Gastrocnemius medialis (tissue), 4 donors: ENCODE measurements at regions not wholly inside any gene's neighbourhood (a gene's known extent, or its start where the extent isn't known, plus 50 kb on each side); places are given as distances from the start of the nearest gene placed in this dataset.

Source experiments
- ATAC-seq, 2 donors: fragments of 150-250 bp; one replicate each; pipeline ENCODE4 v1.9.1; 2016
- DNase-seq, 2 donors: peaks; one replicate each; pipeline ENCODE4 v3.0.0-alpha.2; 2019
- H3K27ac ChIP-seq, 4 donors: fragments of 200-600 bp; sonication (generic); 1 replicate in 1 of 4; 2 replicates in 3 of 4; pipeline ENCODE4 v1.5.1; 2016 to 2018; ENCODE audit warnings: mild to moderate bottlenecking in 2 of 4, moderate library complexity in 1 of 4
- H3K27me3 ChIP-seq, 3 donors: fragments of 200-600 bp; sonication (generic) in 2 of 3; 1 replicate in 1 of 3; 2 replicates in 2 of 3; pipeline versions ENCODE4 v1.5.1 to v1.6.0; 2016 to 2019; ENCODE audit warnings: mild to moderate bottlenecking in 1 of 3, moderate library complexity in 1 of 3
- H3K36me3 ChIP-seq, 2 donors: fragments of 200-600 bp; sonication (generic) in 1 of 2; one replicate each; pipeline ENCODE4 v1.5.1; 2017 to 2018
- H3K4me1 ChIP-seq, 2 donors: fragments of 200-600 bp; sonication (generic) in 1 of 2; one replicate each; pipeline ENCODE4 v1.5.1; 2016 to 2017; ENCODE audit warnings: mild to moderate bottlenecking in 2 of 2
- H3K4me3 ChIP-seq, 4 donors: fragments of 200-600 bp; sonication (generic) in 3 of 4; 1 replicate in 1 of 4; 2 replicates in 3 of 4; pipeline ENCODE4 v1.5.1; 2016 to 2019; ENCODE audit warnings: mild to moderate bottlenecking in 2 of 4
- H3K9me3 ChIP-seq, 3 donors: fragments of 200-600 bp; sonication (generic) in 2 of 3; 1 replicate in 1 of 3; 2 replicates in 2 of 3; pipeline ENCODE4 v1.5.1; 2016 to 2019
- POLR2A ChIP-seq, 2 donors: fragments of 450-650 bp; IDR thresholded peaks; one replicate each; pipeline ENCODE4 v1.6.1; 2017; ENCODE audit warnings: antibody characterized with exemption in 2 of 2, mild to moderate bottlenecking in 2 of 2, moderate library complexity in 2 of 2
- in situ Hi-C, 4 donors: fragments of 200-750 bp; cut with MboI; loops; one replicate each; pipeline versions ENCODE4 v1.15.0 to v1.8.0; 2017; ENCODE audit warnings: low sequenced_read_pairs in 4 of 4
- intact Hi-C: fragments of 100-400 bp; cut with DNase I; formaldehyde crosslinking; loops from one replicate; pipeline ENCODE4 v1.15.1; 2023; ENCODE audit warnings: low total_unique reads
- TF ChIP-seq, protein P1 (sequence below), 5 experiments: fragments of 450-650 bp in 3 of 5; fragments of 200-600 bp in 2 of 5; sonication (generic) in 2 of 5; IDR thresholded peaks in 4 of 5; conservative IDR thresholded peaks in 1 of 5; 1 replicate in 4 of 5; 2 replicates in 1 of 5; pipeline ENCODE4 v1.5.1; 2016 to 2019; ENCODE audit warnings: antibody characterized with exemption in 5 of 5, mild to moderate bottlenecking in 3 of 5, moderate library complexity in 3 of 5

DNA sequence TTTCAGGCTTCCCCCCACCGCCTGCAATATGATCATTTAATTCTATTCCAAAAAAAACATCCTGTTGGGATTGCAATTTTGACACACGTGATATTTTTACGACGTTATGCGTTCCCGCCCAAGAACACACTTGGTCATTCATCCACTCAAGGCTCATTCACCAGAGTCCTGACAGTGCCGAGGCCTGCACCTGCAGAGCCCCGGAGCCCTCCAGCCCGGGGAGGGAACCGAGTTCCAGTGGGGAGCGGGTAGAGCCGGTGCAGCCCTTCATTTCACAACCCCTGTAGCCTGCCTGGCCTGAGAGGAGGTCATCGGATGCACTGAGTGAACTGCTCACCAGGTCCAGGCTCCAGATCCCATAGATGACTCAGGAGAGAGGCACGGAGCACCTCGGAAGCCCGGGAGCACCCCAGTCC, 156.0 kb upstream of the BACE2 start:
- no peak overlapping the region for H3K4me3 ChIP-seq
- no peaks in the 10 kb centered on the region for H3K9me3 ChIP-seq
- no peaks in the 10 kb centered on the region for H3K36me3 ChIP-seq
- in situ Hi-C loops (no loop called here), intact Hi-C loops (no loop called here)
- no peak overlapping the region for H3K27ac ChIP-seq
- DNase-seq, result no peak
- ATAC-seq, result no peak
- TF ChIP-seq, protein P1, sequence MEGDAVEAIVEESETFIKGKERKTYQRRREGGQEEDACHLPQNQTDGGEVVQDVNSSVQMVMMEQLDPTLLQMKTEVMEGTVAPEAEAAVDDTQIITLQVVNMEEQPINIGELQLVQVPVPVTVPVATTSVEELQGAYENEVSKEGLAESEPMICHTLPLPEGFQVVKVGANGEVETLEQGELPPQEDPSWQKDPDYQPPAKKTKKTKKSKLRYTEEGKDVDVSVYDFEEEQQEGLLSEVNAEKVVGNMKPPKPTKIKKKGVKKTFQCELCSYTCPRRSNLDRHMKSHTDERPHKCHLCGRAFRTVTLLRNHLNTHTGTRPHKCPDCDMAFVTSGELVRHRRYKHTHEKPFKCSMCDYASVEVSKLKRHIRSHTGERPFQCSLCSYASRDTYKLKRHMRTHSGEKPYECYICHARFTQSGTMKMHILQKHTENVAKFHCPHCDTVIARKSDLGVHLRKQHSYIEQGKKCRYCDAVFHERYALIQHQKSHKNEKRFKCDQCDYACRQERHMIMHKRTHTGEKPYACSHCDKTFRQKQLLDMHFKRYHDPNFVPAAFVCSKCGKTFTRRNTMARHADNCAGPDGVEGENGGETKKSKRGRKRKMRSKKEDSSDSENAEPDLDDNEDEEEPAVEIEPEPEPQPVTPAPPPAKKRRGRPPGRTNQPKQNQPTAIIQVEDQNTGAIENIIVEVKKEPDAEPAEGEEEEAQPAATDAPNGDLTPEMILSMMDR (IDR thresholded peaks at IDR 0.05 in 4 of 5, conservative IDR thresholded peaks at IDR 0.05 in 1 of 5), result no peak
- TF ChIP-seq POLR2A (IDR thresholded peaks at IDR 0.05), result no peak
- H3K27me3 ChIP-seq, result peaks cover 0 to 3% (median 0%) of the 10 kb centered on the region in 3 donors
- no peaks in the 10 kb centered on the region for H3K4me1 ChIP-seq

DNA sequence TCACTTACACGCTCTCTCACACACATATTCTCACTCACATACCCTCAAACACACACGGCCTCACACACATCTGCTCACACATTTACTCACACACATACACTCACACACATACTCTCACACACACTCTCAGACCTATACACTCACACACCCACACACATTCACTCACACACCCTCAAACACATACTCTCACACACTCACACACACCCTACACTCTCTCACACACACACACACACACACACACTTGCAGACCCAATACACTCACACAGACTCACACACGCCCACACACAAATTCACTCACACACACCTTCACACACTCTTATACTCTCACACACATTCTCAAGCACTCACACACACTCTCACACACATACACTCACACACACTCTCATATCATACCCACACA, 155.5 kb upstream of the BACE2 start:
- intact Hi-C loops, result no loop called here
- no peaks in the 10 kb centered on the region for H3K9me3 ChIP-seq
- no peak overlapping the region for H3K27ac ChIP-seq
- H3K36me3 ChIP-seq, result no peaks in the 10 kb centered on the region
- in situ Hi-C loops, result no loop called here
- DNase-seq (no peak), ATAC-seq (no peak)
- TF ChIP-seq, protein P1 (IDR thresholded peaks at IDR 0.05 in 4 of 5, conservative IDR thresholded peaks at IDR 0.05 in 1 of 5), result no peak
- TF ChIP-seq POLR2A (IDR thresholded peaks at IDR 0.05), result no peak
- no peaks in the 10 kb centered on the region for H3K4me1 ChIP-seq
- no peak overlapping the region for H3K4me3 ChIP-seq
- H3K27me3 ChIP-seq, result peaks cover 0 to 3% (median 0%) of the 10 kb centered on the region in 3 donors

DNA sequence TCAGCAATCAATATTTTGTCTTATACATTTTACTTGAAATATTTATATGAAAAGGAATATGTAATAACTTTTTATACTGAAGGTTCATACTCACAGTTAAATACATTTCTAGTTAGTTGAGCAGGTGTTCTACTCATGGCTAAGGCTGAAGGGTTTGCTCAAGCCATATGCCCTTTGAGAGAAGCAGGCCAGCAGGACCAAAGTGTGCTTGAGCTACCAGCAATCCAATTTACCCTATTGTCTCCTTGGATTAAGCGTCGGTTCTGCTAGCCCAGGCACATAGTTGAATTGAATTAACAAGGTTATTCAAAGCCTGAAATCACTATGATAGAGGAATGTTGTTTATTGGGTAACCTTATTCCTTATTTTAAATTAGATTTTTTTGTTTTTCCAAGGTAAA, 151.5 kb upstream of the BACE2 start:
- no peak overlapping the region for H3K4me3 ChIP-seq
- H3K27me3 ChIP-seq, result no peaks in the 10 kb centered on the region
- no peaks in the 10 kb centered on the region for H3K9me3 ChIP-seq
- no peak for ATAC-seq
- in situ Hi-C loops (no loop called here), intact Hi-C loops (no loop called here)
- no peak for DNase-seq
- no peak overlapping the region for H3K27ac ChIP-seq
- no peaks in the 10 kb centered on the region for H3K4me1 ChIP-seq
- TF ChIP-seq POLR2A (IDR thresholded peaks at IDR 0.05), result no peak
- TF ChIP-seq, protein P1 (IDR thresholded peaks at IDR 0.05 in 4 of 5, conservative IDR thresholded peaks at IDR 0.05 in 1 of 5), result no peak
- no peaks in the 10 kb centered on the region for H3K36me3 ChIP-seq

DNA sequence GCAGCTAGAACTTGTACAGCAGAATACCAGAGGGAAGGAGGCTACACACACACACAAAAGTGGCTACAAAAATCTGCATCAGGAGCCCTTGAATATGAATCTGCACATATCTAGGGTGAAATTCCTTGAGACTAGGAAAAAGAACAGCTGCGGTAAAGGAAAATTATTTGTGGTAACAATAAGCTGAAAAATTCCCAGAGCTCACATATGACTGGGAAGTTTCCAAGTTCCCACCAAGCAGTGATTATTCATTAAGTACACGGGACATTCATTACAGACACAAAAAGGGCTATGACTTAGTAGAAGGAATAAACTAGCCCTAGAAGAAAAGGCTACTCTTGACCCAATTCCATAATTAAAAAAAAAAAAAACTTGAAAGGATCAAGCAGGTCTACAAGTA, 149.5 kb upstream of the BACE2 start:
- no peaks in the 10 kb centered on the region for H3K9me3 ChIP-seq
- no peaks in the 10 kb centered on the region for H3K27me3 ChIP-seq
- ATAC-seq (no peak), DNase-seq (no peak)
- H3K4me1 ChIP-seq, result no peaks in the 10 kb centered on the region
- in situ Hi-C loops, result no loop called here
- TF ChIP-seq, protein P1 (IDR thresholded peaks at IDR 0.05 in 4 of 5, conservative IDR thresholded peaks at IDR 0.05 in 1 of 5), result no peak
- no peak for TF ChIP-seq POLR2A (IDR thresholded peaks at IDR 0.05)
- intact Hi-C loops, result no loop called here
- no peak overlapping the region for H3K27ac ChIP-seq
- H3K4me3 ChIP-seq, result no peak overlapping the region
- no peaks in the 10 kb centered on the region for H3K36me3 ChIP-seq

DNA sequence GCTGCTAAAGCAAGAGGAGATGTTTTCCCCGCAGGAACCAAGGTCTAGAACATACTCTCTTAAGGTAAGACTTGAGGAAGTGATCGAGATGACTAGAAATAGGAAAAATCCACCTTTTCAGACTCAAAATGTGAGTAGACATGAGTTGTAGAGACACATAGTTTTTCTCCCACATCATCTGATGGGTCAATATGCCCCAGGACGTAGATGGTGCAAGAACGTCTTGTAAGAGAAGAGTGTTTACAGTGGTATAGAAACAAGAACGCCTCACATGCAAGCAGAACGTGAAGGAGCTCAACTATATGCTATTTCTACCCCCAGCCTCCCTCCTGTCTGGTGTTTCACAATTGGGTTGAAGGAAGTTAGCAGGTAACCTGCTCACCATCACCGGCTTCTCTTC, 144.0 kb upstream of the BACE2 start:
- TF ChIP-seq, protein P1 (IDR thresholded peaks at IDR 0.05 in 4 of 5, conservative IDR thresholded peaks at IDR 0.05 in 1 of 5), result no peak
- in situ Hi-C loops (no loop called here), intact Hi-C loops (no loop called here)
- H3K9me3 ChIP-seq, result no peaks in the 10 kb centered on the region
- H3K4me3 ChIP-seq, result no peak overlapping the region
- H3K4me1 ChIP-seq, result no peaks in the 10 kb centered on the region
- no peak overlapping the region for H3K27ac ChIP-seq
- no peaks in the 10 kb centered on the region for H3K27me3 ChIP-seq
- DNase-seq (no peak), ATAC-seq (no peak)
- no peaks in the 10 kb centered on the region for H3K36me3 ChIP-seq
